ENCODE measurements at regions not wholly inside any gene's neighbourhood (a gene's known extent, or its start where the extent isn't known, plus 50 kb on each side); places are given as distances from the start of the nearest gene placed in this dataset.
"Not testable (repeated sequence)": the region's sequence is repeated elsewhere in the genome, so short reads cannot be mapped to it uniquely, and the experiment has no call there.

DNA sequence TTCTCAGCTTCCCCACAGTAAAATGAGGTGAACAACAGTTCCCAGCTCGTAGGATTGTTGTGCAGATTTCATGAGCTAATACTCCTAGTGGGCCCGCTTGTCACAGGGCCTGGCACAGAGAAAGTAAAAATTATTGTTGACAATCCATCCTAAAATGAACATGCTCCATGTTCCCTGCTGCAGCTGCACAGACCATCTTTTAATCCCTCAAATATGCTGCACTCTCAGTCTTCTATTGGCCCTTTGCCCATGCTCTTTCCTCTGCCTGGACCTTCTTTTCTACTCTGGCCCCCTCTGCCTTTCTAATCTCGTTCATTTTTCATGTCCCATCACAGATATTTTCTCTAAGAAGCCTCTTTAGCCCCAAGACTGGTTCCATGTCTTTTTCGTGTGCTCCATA is 117.7 kb upstream of the NR3C1 start:
- no peak for DNase-seq

DNA sequence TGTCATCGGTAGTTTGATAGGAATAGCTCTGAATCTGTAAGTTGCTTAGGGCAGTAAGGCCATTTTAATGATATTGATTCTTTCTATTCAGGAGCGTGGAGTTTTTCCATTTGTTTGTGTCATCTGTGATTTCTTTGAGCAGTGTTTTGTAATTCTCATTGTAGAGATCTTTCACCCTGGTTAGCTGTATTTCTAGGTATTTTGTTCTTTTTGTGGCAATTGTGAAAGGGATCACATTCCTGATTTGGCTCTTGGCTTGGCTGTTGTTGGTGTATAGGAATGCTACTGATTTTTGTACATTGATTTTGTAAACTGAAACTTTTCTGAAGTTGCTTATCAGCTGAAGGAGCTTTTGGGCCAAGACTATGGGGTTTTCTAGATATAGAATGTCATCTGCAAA is 115.7 kb upstream of the NR3C1 start:
- not testable (repeated sequence) for DNase-seq

DNA sequence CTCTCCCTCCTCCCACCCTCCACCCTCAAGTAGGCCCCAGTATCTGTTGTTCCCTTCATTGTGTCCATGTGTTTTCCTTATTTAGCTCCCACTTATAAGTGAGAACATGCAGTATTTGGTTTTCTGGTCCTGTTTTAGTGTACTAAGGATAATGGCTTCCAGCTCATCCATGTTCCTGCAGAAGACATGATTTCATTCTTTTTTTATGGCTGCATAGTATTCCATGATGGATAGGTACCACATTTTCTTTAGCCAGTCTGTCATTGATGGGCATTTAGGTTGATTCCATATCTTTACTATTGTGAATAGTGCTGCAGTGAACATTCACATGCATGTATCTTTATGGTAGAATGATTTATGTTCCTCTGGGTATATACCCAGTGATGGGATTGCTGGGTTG is 114.3 kb upstream of the NR3C1 start:
- DNase-seq, result not testable (repeated sequence)

- no peak for DNase-seq
These were observed 112.8 kb upstream of the NR3C1 start for GRCh38 chr5:143516249-143516648.

GRCh38 chr5:143515829-143516228 is 112.3 kb upstream of the NR3C1 start:
- DNase-seq, result no peak

GRCh38 chr5:143514616-143515335 is 111.3 kb upstream of the NR3C1 start:
- no peak for DNase-seq

GRCh38 chr5:143513720-143514119 is 110.2 kb upstream of the NR3C1 start:
- DNase-seq, result no peak

GRCh38 chr5:143511736-143512135 is 108.2 kb upstream of the NR3C1 start:
- DNase-seq, result no peak

GRCh38 chr5:143509758-143510221 is 106.3 kb upstream of the NR3C1 start:
- DNase-seq, result no peak

- DNase-seq, result peak; percentile 4
These were observed 103.5 kb upstream of the NR3C1 start for GRCh38 chr5:143506836-143507552.

- DNase-seq, result no peak
These were observed 102.4 kb upstream of the NR3C1 start for GRCh38 chr5:143505934-143506333.

DNA sequence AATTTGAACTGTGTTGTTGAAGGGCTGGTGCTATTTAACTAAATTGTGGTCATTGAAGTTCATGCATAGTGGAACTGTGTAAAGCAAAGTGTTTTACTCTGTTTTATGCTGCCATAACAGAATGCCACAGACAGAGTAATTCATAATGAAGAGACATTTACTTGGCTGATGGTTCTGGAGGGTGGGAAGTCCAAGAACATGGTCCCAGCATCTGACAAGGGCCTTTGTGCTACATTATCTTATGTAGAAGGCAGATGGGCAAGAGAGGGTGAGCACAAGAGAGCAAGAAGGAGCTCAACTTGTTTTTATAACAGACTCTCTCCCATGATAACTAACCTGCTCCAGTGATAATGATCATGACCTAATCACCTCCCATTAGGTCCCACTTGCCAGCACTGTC is 101.9 kb upstream of the NR3C1 start:
- no peak for DNase-seq

- DNase-seq, result no peak
These were observed 98.0 kb upstream of the NR3C1 start for GRCh38 chr5:143501310-143502044.

DNA sequence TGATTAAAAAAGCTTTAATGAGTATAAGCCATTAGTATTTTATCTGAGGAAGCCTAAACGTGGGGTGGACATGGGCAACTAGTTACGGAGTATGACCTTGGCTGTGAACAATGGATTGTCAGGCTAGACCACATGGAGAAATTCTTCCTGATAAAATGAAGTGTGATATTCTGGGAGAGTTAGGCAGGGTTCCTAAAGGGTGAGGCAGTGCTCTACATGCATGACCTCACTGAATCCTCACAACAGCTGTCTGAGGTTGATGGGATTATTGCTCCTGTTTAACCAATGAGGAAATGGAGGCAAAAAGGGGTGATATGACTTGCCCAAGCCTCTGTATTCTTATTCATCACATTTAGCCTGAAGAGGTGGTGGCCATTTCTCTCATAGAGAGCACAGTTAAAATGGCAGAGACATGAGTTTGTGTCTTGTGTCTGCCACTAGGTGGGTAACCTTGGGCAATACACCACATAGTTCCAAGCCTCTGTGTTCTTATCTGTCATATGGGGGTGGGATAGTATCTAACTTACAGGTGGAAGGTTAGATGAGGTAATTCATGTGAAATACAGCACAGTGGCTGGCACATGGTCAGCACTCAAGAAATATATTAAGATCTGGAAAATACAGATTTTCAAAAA is 96.1 kb upstream of the NR3C1 start:
- peak; percentile 15 for DNase-seq

DNA sequence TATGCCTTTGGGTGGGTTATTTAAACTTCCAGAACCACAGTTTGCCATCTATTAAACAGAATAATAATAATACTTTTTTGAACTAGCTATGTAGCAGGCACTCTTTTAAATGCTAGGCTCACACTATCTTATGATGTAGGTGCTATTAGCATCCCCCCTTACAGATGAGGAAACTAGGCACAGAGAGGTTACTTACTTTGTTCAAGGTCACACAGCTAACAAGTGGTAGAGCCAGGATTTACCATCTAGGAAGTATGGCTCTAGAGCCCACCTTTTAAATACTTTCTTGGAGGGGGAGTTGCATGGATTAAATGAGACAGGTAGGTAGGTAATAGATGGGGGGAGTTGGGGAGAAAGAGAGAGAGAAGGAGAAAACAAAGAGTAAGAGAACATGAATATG is 95.3 kb upstream of the NR3C1 start:
- DNase-seq, result no peak

DNA sequence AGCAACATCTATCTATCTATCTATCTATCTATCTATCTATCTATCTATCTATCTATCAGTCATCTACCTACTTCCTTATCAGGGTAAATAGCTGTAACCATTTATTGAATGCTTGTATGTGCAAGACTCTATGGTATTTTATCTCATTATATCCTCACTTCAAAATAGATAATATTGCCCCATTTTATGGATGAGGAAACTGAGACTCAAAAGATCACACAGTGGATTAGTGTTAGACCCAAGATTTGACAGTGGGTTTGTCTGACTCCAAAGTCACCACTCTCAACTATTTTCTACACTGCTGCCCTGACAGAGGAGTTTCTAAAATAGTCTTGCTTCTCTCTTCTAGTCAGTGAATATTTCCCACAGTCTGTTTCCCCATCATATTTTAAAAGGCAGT is 94.3 kb upstream of the NR3C1 start:
- DNase-seq, result no peak

DNA sequence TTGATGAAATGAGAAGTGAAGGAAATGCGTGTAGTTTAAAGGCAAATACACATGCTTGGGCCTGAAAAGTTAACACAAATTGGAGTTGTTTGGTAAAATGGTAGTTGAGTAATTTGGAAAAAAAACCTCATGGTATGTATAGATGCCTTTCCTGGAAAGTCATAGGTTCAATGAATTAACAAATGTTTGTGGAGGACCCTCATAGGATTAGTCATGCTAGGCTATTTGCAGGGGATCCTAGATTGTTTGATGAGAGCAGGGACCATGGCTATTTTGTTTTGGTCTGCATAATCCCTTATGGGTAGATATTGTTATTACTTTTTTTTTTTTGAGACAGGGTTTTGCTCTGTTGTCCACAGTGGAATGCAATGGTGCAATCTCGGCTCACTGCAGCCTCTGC is 93.5 kb upstream of the NR3C1 start:
- no peak for DNase-seq

DNA sequence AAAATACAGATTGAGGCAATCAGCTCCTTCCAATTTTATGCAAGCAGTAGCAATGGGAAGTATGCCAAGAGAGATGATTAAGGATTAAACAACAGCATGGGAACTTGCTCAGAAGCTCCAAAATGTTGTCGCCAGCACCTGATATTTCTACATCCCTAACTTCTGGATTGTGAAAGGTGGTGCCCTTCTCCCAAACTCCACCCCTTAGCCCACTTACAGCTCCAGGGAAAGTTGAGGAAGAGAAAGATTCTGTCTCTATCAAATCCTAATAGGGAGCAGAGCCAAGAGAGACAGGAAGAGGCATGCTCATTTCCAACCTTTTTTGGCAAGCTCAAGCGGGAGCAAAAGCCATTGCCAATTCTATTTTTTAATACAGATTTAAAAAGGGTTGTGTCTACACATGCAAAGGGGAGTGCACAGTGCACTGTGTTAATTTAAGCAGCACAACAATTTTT is 92.4 kb upstream of the NR3C1 start:
- DNase-seq, result peak; percentile 56

- DNase-seq, result peak; percentile 6
These were observed 91.6 kb upstream of the NR3C1 start for GRCh38 chr5:143495110-143495509.

GRCh38 chr5:143494595-143494994 is 91.1 kb upstream of the NR3C1 start:
- DNase-seq, result no peak

DNA sequence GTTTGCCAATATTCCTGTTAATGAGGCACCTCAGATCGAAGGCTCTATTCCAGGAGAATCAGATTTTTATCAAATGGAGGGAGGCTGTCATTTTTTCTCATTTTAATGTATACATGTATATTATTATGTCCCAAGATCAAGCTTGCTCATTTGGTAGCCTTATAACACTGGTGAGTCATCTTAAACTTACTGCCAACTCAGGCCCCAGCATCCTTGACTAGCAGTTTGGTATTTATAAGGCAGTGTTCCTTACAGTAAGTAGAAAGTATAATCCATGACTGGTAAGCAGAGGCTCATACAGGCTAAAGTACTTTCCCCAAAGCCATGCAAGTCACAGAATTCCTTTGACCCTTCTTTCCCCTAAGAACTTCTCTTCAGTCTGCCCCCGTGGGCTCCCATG is 90.7 kb upstream of the NR3C1 start:
- no peak for DNase-seq

GRCh38 chr5:143492783-143493182 is 89.3 kb upstream of the NR3C1 start:
- no peak for DNase-seq

- DNase-seq, result no peak
These were observed 88.2 kb upstream of the NR3C1 start for GRCh38 chr5:143491646-143492045.
